ENCODE measurements at regions not wholly inside any gene's neighbourhood (a gene's known extent, or its start where the extent isn't known, plus 50 kb on each side); places are given as distances from the start of the nearest gene placed in this dataset.

- DNase-seq (ENCODE audit: low read depth), result no peak
These were observed 278.3 kb downstream of the UQCRFS1 start for GRCh38 chr19:28934631-28935030.

GRCh38 chr19:28933039-28933438 is 279.9 kb downstream of the UQCRFS1 start:
- no peak for DNase-seq (ENCODE audit: low read depth)

- DNase-seq (ENCODE audit: low read depth), result no peak
These were observed 280.5 kb downstream of the UQCRFS1 start for GRCh38 chr19:28932446-28932845.

- DNase-seq (ENCODE audit: low read depth), result no peak
These were observed 283.9 kb downstream of the UQCRFS1 start for GRCh38 chr19:28929006-28929405.

GRCh38 chr19:28927456-28927855 is 285.5 kb downstream of the UQCRFS1 start:
- DNase-seq (ENCODE audit: low read depth), result no peak

DNA sequence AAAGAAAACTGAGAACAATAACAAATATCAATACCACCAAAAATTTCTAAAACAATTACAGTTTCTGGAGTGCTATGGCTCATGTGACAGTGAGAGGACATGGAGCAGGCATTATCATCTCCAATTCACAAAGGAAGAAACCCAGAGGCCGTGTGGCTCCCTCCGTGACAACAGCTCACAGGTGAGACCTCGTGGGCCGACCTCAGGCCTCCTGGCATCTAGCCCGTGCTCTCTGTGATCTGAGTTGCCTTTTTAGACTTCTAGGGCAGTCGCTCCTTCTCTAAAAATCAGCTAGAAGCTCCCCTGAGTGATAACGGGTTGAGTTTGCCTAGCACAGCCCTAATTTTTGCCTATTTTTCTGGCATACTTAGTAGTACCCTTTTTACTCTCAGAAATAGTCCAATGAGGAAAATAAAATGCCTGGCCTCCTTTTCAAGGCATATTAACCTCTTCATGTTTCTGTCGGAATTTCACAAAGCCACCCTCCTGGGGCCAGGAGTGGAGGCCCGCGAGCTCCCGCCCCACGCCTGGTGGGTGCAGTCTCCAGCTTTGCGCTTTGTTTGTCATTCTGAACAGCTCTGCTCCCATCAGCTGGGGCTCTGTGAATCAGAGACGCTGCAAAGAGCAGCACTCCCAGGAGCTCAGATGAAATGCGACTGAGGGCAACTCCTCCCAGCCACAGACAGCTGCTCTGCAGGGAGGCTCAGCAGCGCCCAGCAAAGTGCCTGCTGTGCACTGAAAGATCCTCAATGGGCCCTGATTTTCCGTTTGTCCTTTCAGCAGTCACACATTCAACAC is 292.5 kb downstream of the UQCRFS1 start:
- no peak for DNase-seq (ENCODE audit: low read depth)

DNA sequence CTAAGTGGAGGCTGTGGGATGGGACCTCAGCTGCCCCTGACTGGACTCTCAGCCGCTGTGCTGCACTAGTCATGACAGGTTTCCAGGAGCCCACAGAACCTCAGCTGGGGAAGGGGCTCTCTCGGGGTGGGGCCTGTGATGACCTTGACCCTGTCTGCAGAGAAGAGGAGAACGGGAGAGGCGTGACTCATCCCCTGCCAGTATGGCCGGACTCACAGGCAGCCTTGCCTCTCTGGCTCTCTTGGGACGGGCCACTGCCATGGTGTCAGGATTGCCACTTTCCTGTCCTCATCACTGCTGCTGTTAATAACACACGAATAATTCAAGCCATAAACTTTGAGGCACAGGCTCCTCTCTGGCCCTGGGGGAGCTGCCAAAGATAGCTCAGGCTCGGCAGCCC is 295.3 kb downstream of the UQCRFS1 start:
- no peak for DNase-seq (ENCODE audit: low read depth)

DNA sequence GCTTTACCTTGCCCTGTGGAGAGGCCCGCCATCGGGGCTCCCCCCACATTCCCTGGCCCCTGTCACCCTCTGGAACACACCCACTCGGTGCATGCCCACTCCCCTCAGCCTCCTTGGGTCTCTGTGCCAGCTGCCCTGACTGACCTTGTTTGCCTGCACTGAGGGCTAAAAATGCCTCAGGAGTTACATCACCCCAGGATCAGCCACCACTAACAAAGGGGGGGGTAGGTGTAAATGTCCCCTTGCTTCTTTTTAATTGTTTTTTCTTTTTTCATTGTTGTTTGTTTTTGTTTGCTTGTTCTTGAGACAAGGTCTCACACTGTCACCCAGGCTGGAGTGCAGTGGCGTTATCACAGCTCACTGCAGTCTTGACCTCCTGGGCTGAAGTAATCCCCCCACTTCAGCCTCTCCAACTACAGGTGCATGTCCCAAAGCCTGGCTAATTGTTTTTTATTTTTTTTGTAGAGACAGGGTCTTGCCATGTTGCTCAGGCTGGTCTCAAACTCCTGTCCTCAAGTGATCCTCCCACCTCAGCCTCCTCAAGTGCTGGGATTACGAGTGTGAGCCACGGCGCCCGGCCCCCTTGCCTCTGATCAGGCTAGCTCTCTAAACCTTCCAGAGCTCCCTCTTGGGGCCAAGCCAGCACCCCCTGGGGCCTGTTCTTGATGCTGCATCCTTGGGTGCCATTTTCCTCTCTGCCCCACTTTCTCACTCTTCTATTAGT is 297.1 kb downstream of the UQCRFS1 start:
- no peak for DNase-seq (ENCODE audit: low read depth)

DNA sequence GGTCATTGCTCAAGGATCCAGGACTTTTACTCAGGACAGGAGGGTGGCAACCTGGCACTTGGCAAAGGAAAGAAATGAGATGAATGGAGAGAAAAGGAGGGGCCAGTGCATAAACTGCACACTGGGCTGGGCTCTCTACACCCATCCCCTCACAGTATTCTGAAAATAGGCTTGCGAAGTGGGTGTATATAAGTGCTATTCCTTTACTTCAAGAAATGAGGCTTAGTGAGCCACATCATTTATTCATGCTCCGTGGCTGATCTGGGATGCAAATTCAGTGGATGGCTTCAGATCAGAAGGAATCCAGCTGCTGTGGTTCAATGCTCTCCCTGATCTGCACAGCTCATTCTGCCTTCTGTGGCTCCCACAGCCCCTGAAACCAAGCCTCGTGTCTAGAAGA is 297.7 kb downstream of the UQCRFS1 start:
- DNase-seq (ENCODE audit: low read depth), result no peak

GRCh38 chr19:28914173-28914572 is 298.8 kb downstream of the UQCRFS1 start:
- no peak for DNase-seq (ENCODE audit: low read depth)

DNA sequence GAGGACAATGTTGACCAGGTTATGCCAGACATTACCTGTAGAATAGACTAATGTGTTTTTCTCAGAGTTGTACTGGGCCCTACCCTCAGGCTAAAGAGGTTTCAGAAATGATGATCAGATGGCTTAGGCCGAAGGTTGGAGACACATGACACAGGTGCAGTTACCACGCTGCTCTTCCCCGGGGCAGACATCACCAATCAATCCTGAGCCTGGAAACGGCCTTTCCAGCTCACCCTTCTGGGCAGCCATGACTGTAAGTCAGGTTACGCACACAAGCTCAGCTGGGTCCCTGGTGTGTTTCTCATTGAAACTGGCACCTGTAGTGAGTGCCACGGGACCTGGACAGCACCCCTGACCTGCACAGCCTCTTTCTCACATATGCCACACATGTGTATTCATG is 299.3 kb downstream of the UQCRFS1 start:
- DNase-seq (ENCODE audit: low read depth), result no peak

GRCh38 chr19:28908941-28909340 is 304.0 kb downstream of the UQCRFS1 start:
- DNase-seq (ENCODE audit: low read depth), result no peak

GRCh38 chr19:28907534-28907933 is 305.4 kb downstream of the UQCRFS1 start:
- no peak for DNase-seq (ENCODE audit: low read depth)

DNA sequence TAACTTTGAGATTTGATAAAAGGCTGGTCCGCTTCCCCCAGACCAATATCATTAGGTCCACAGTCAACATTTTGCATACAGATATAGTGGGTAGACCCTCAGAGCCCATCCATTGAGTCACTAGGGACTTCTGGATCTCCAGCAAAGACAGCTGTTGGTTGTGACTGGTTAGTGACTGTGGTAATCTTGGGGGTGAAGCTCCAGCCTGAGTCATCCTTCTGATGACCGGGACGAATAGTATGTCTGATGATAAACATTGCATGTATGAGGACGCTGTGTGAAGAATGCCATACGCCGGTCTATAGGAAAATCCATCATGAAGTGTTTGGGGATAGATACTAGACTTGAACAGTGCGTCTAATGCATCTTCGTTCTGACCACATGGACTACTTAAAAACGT is 307.0 kb downstream of the UQCRFS1 start:
- no peak for DNase-seq (ENCODE audit: low read depth)

GRCh38 chr19:28899703-28900102 is 313.2 kb downstream of the UQCRFS1 start:
- DNase-seq (ENCODE audit: low read depth), result no peak

DNA sequence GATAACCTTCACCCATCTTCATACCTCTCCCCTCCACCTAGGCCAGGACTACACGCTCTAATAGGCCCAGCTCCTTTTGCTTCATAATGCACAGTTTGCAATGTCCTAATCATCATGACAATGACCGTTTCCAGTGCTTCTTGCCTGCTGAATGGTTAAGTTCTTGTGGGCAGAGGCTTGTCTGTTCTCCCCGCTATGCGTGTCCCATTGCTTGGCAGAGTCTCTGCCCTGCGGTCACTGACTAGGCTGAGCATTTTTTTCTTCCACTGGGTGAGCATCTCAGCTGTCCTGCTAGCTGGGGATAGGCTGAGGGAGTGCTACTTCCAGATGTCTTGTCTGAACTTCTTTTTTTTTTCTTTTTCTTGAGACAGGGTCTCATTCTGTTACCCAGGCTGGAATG is 314.7 kb downstream of the UQCRFS1 start:
- DNase-seq (ENCODE audit: low read depth), result no peak

DNA sequence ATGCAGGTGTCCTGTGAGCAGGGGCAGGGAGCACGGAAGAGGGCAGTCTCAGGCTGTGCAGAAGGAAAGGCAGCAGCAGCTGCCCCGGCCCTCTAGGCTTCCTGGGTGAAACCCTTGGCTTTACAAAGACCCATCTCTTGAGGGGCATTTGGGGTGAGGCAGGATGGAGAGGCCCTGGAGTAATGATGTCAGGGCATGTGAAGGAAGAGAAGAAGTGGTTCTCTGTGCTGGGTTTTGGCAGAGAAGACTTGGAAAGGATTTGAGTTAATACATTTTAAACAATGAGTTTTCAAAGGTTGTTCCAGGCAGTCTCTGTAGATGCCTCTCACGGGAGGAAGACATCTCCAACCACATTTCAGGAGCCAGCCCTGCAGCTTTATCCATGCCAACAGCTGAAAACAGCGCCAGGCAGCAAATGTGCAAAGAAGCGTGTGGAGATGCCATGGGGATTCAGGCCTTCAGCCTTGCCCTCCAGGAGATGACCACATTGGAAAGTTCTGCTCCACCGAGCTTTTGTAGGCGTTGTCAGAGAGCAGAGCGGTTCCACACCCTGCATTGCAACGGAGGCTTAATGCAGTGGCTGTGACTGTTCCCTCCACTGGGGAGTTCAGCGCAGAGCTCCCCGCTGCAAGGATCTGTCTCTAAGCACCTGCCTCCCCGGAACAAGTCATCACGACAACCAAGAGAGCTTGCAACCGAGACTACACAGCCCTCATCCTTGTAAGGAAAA is 322.8 kb downstream of the UQCRFS1 start:
- no peak for DNase-seq (ENCODE audit: low read depth)

DNA sequence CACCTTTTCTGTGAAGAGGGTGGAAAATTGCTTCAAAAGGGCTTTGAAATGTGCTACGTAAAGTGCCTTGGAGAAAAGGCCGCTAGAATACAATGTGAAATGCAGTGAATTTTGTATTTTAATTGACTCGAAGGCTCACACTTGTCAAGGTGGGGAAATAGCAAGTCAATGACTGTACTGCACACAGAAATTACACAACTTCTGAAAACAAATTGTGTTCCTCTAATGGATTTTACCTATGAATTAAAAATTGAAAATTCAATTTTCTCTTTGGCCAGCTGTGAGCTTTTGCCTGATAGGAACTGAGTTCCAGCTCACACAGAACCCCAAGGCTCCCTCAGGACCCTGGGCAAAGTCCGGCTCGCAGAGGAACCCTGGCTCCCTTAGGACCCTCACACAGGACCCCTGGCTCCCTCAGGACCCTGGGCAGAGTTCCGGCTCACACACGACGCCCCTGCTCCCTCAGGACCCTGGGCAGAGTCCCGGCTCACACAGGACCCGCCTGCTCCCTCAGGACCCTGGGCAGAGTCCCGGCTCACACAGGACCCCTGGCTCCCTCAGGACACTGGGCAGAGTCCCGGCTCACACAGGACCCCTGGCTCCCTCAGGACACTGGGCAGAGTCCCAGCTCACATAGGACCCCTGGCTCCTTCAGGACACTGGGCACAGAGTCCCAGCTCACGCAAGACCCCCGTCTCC is 324.9 kb downstream of the UQCRFS1 start:
- no peak for DNase-seq (ENCODE audit: low read depth)

GRCh38 chr19:28886708-28887107 is 326.2 kb downstream of the UQCRFS1 start:
- DNase-seq (ENCODE audit: low read depth), result no peak

DNA sequence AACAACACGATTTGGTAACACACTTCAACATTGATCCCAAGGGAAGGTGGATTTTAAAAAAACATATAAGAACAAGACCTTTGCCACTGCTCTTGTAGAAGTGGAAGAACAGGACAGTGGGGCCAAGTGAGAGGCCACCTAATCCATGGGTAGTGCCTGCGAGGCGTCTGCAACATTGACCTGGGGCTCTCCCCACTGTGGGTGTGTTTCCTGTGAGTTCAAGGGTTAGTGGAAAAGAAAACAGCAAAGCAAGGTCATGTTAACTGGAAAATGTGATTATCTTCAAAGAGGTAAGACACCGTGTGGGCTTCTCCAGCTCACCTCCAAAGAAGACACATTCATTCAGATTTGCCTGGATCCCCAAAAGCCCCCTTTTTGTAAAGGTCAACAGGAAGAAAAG is 327.0 kb downstream of the UQCRFS1 start:
- no peak for DNase-seq (ENCODE audit: low read depth)

GRCh38 chr19:28884786-28885476 is 328.0 kb downstream of the UQCRFS1 start:
- no peak for DNase-seq (ENCODE audit: low read depth)

DNA sequence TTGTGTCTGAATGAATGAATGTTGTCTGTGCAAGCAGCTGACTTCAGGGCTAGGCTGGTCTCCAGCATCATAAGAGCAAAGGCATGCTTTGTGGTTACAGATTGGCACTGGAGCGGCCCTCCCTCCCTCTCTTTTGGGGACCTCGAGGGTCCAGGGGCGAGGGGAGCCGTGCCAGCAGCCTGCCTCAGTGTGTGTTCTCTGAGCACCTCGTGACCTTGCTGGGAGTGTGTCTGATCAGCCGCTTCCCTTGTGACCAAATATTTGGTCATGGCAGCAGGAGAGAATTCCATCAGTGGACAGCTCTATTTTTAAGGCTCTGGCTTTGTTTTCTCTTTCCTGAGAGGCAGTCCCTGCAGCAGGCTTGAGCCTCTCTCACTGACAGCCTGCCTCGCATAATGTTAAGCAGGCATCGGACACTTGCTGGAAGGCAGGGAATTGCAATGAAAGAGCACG is 329.7 kb downstream of the UQCRFS1 start:
- no peak for DNase-seq (ENCODE audit: low read depth)

All from activated T-helper 9 cell treated with anti-CD3 and anti-CD28 coated beads, Interleukin-2, amount 50 U/mL, for 16 hours (primary cell).